Mesodermal cell (in vitro differentiated cells): ENCODE measurements at regions not wholly inside any gene's neighbourhood (a gene's known extent, or its start where the extent isn't known, plus 50 kb on each side); places are given as distances from the start of the nearest gene placed in this dataset.

Experiments
- H3K27ac ChIP-seq: 2 replicates; pipeline ENCODE4 v1.7.0; 2013; ENCODE audit warnings: mild to moderate bottlenecking, low read depth, low read length, moderate library complexity; ENCODE audit not compliant: severe bottlenecking
- H3K36me3 ChIP-seq: 2 replicates; pipeline ENCODE4 v1.7.1; 2013; ENCODE audit warnings: mild to moderate bottlenecking, low read length, moderate library complexity; ENCODE audit not compliant: control insufficient read depth, insufficient read depth
- H3K4me1 ChIP-seq: one replicate; pipeline ENCODE4 v1.7.1; 2013; ENCODE audit warnings: mild to moderate bottlenecking, low read length; ENCODE audit not compliant: insufficient read depth, control insufficient read depth, poor library complexity, severe bottlenecking
- H3K4me3 ChIP-seq: 2 replicates; pipeline ENCODE4 v1.7.0; 2013; ENCODE audit warnings: low read length, control low read depth, mild to moderate bottlenecking; ENCODE audit not compliant: insufficient read depth, poor library complexity, severe bottlenecking; ENCODE audit errors: extremely low read depth
- H3K9me3 ChIP-seq: 2 replicates; pipeline ENCODE4 v1.7.1; 2013; ENCODE audit warnings: mild to moderate bottlenecking, low read length, moderate library complexity; ENCODE audit not compliant: control insufficient read depth
- WGBS, 2 experiments: methylation state at CpG; one replicate each; pipeline ENCODE4 v1.1.5; 2013; ENCODE audit warnings: missing lambda C conversion rate in 2 of 2; ENCODE audit not compliant: insufficient coverage in 2 of 2; 5-methylcytosine and 5-hydroxymethylcytosine counted together

DNA sequence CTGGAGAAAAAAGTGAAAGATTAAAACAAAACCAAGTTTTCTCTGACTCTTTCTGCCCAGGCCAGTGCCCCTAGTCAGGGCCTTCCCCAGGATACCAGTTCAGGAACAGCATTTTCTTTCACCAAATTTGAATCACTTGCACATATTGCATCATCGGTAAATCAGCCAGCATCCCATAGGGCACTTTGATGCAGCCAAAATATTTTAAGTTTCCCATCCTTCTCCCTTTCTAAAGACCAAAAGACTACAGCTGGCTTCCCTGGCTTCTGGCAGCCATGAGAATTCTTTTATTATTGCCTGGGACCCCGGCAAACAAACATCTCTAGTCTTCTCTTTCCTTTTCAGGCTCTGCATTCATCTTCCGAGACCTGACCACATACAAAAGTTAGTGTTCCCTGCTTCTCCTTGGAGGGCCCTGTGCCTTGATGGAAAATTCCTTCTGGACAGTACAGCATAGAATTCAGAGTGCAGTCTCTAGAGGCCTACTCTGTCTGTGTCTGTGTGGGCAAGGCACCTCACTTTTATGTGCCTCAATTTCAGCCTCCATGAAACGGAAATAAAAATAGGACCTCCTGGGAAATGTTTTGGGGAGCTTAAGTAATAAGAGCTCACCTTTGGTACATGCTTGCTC lies 348.0 kb downstream of the VPS13C start:
- 86 to 94% methylated on average over 2 to 3 of the region's 4 CpGs for WGBS, 2 experiments
- peaks cover 3% of the 10 kb centered on the region for H3K4me1 ChIP-seq
- H3K4me3 ChIP-seq, result no peak overlapping the region

GRCh38 chr15:61702224-61703020 lies 357.8 kb downstream of the VPS13C start:
- Histone ChIP-seq H3K4me1 (no peaks in the 10 kb centered on the region), H3K9me3 (no peaks in the 10 kb centered on the region), H3K36me3 (no peaks in the 10 kb centered on the region), H3K4me3 (no peak overlapping the region), H3K27ac (no peak overlapping the region)
- WGBS, 2 experiments, result 64 to 74% methylated on average over 2 to 3 of the region's 3 CpGs

More for the DNA sequence above, 348.0 kb downstream of the VPS13C start:
- H3K9me3 ChIP-seq, result no peaks in the 10 kb centered on the region
- no peaks in the 10 kb centered on the region for H3K36me3 ChIP-seq
- no peak overlapping the region for H3K27ac ChIP-seq

GRCh38 chr15:61701455-61701854 lies 358.8 kb downstream of the VPS13C start:
- WGBS, 2 experiments, result 100% methylated on average over 4 of the region's 4 CpGs; no CpG with 5 or more reads in 1 of the 2 experiments
- no peaks in the 10 kb centered on the region for H3K4me1 ChIP-seq
- H3K9me3 ChIP-seq, result no peaks in the 10 kb centered on the region
- H3K36me3 ChIP-seq, result no peaks in the 10 kb centered on the region
- H3K4me3 ChIP-seq, result no peak overlapping the region
- H3K27ac ChIP-seq, result no peak overlapping the region

DNA sequence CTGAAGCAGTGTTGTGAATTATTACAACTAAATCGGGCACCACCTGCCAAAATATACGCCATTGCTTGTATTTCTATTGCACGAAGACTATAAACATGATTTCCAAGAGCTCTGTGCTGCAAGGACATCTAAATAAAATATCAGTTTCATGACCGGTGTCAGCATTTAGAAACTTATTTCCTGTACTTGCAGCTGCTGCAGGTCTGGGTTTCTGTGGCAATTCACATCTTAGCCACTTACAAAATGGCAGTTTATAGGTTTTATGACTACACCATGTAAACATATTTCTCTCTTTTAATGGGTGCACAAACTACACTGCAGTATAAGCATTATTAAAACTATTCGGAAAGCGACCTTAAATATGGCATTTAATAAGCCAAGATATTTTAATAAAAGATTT lies 359.4 kb downstream of the VPS13C start:
- no peaks in the 10 kb centered on the region for H3K9me3 ChIP-seq
- no peak overlapping the region for H3K4me3 ChIP-seq
- no peaks in the 10 kb centered on the region for H3K36me3 ChIP-seq
- no peaks in the 10 kb centered on the region for H3K4me1 ChIP-seq
- no peak overlapping the region for H3K27ac ChIP-seq
- 82 to 90% methylated on average over 4 of the region's 6 CpGs for WGBS, 2 experiments

DNA sequence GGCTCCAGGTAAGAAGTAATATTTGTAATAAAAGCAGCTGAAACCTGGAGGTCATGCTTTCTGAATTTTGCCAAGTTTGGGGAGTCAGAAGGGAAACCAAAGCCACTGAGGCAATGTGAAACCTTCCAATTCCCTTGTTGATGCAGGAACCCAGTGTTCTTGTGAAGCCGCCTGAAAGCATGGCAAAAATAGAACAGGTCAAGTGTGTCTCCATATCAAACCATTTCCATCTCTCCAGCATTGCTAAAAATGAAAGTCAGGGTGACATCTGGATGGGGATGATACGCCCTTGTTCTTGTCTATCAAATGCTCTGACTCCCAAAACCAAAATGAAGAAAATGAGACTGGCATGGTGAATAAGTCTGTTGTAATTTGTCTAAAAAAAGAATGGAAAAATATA lies 362.5 kb downstream of the VPS13C start:
- 100% methylated on average over 1 of the region's 2 CpGs; no CpG with 5 or more reads in 1 of the 2 experiments for WGBS, 2 experiments
- Histone ChIP-seq H3K4me3 (no peak overlapping the region), H3K4me1 (no peaks in the 10 kb centered on the region), H3K27ac (no peak overlapping the region), H3K36me3 (no peaks in the 10 kb centered on the region), H3K9me3 (no peaks in the 10 kb centered on the region)

DNA sequence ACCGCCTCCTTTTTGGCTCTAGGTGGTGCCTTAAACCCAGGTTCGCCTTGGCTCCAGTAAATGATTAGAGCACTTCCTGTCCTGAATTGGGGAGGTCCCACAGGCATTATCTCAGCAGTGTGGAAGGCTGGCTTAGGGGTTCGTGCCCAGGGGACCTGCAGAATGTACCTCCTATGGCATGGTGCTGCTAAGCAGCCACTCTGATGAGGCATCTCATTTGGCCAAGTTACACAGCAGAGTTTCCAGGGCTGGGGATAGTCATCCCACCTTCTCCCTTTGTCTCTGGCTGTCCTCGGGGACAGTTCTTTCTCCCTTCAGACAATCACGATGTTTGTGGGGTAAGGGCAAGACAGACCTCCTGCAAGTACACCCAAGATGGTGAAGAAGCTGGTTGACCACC lies 371.2 kb downstream of the VPS13C start:
- WGBS, 2 experiments, result 89 to 97% methylated on average over 3 to 4 of the region's 5 CpGs
- no peak overlapping the region for H3K4me3 ChIP-seq
- H3K4me1 ChIP-seq, result no peaks in the 10 kb centered on the region
- no peaks in the 10 kb centered on the region for H3K9me3 ChIP-seq
- H3K36me3 ChIP-seq, result no peaks in the 10 kb centered on the region
- H3K27ac ChIP-seq, result no peak overlapping the region

DNA sequence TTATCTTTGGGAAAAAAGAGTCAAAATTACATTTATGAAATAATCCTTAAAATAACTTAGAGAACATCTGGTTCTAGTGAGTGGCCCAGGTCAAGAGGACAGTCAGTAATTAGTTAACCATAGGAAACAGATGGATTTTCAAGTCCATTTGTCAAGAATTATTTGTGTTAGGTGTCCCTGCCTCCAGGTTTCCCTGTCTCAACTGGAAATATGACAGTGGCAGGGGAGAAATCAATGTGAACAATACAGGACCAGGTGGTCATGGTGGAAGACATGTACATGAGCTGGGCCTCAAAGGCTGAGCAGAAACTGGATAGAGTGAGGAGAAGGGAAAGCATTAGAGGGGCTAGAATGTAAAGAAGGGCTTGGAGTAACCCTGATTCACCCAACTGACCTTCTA lies 372.6 kb downstream of the VPS13C start:
- Histone ChIP-seq H3K9me3 (no peaks in the 10 kb centered on the region), H3K4me3 (no peak overlapping the region), H3K4me1 (no peaks in the 10 kb centered on the region), H3K36me3 (no peaks in the 10 kb centered on the region), H3K27ac (no peak overlapping the region)

GRCh38 chr15:61687124-61687523 lies 373.1 kb downstream of the VPS13C start:
- Histone ChIP-seq H3K4me3 (no peak overlapping the region), H3K4me1 (no peaks in the 10 kb centered on the region), H3K36me3 (no peaks in the 10 kb centered on the region), H3K9me3 (no peaks in the 10 kb centered on the region), H3K27ac (no peak overlapping the region)
- WGBS, 2 experiments, result 85 to 91% methylated on average over 3 to 5 of the region's 6 CpGs

DNA sequence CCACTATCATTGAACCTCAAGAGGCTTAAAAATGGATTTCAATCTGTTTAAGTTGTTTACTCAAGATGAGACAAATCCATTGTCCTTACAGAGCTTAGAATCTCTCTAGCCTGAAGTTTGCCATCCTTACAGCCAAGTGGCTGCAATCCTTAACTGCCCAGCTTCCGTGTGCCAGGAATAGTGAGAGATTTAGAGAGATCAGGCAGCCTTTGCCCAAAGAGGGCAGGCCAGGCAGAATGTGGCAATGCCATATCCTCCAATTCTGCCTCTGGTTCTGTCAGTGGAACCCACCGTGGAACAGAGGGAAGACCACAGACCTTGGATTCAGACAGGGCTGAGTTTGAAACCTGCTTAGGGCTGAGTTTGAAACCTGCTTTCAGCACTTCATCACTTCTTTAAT lies 374.3 kb downstream of the VPS13C start:
- Histone ChIP-seq H3K4me1 (no peaks in the 10 kb centered on the region), H3K36me3 (no peaks in the 10 kb centered on the region), H3K9me3 (no peaks in the 10 kb centered on the region), H3K4me3 (no peak overlapping the region), H3K27ac (no peak overlapping the region)
- 91 to 95% methylated on average over 1 to 2 of the region's 2 CpGs for WGBS, 2 experiments

DNA sequence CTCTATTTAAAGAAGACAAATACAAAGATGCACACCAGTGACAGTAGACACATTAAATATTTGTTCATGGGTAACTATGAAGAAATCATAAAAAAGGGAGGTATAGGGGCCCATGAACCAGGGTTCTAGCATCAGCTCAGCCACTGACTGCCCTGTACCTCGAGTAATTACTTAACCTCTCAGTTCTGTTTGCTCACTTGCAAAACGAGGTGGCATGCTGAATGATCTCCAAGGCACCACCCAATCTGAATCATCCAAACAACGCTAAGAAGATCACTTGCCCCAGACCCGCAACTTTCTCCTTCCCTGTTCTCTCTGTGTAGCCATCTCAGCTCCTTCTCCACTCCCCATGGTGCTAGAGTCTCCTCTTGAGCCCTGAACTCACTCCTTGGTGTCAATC lies 374.7 kb downstream of the VPS13C start:
- no peaks in the 10 kb centered on the region for H3K4me1 ChIP-seq
- no peaks in the 10 kb centered on the region for H3K9me3 ChIP-seq
- no peak overlapping the region for H3K4me3 ChIP-seq
- 84 to 91% methylated on average over 3 to 4 of the region's 4 CpGs for WGBS, 2 experiments
- no peaks in the 10 kb centered on the region for H3K36me3 ChIP-seq
- H3K27ac ChIP-seq, result no peak overlapping the region
